ENCODE measurements at regions not wholly inside any gene's neighbourhood (a gene's known extent, or its start where the extent isn't known, plus 50 kb on each side); places are given as distances from the start of the nearest gene placed in this dataset.
A peak's percentile ranks its signal among the peaks of the same experiment; 100 is the strongest.

GRCh38 chr15:68500363-68501258, 68.6 kb upstream of the ITGA11 start:
- DNase-seq (ENCODE audit: low spot score) = peak; percentile 53

GRCh38 chr15:68501259-68501591, 69.3 kb upstream of the ITGA11 start:
- DNase-seq (ENCODE audit: low spot score) = no peak

GRCh38 chr15:68501616-68502015, 69.7 kb upstream of the ITGA11 start:
- no peak for DNase-seq (ENCODE audit: low spot score)

- no peak for DNase-seq (ENCODE audit: low spot score)
These were observed 70.5 kb upstream of the ITGA11 start for GRCh38 chr15:68502398-68502901.

- no peak for DNase-seq (ENCODE audit: low spot score)
These were observed 71.2 kb upstream of the ITGA11 start for GRCh38 chr15:68503213-68503612.

- peak; percentile 60 for DNase-seq (ENCODE audit: low spot score)
These were observed 72.1 kb upstream of the ITGA11 start for GRCh38 chr15:68503791-68504680.

GRCh38 chr15:68504681-68505170, 72.8 kb upstream of the ITGA11 start:
- no peak for DNase-seq (ENCODE audit: low spot score)

- DNase-seq (ENCODE audit: low spot score) = no peak
These were observed 72.7 kb upstream of the CORO2B start for GRCh38 chr15:68506071-68506470.

- no peak for DNase-seq (ENCODE audit: low spot score)
These were observed 71.3 kb upstream of the CORO2B start for GRCh38 chr15:68507447-68507846.

- no peak for DNase-seq (ENCODE audit: low spot score)
These were observed 70.2 kb upstream of the CORO2B start for GRCh38 chr15:68508485-68509189.

GRCh38 chr15:68510558-68510957, 68.2 kb upstream of the CORO2B start:
- no peak for DNase-seq (ENCODE audit: low spot score)

- peak; percentile 70 for DNase-seq (ENCODE audit: low spot score)
These were observed 67.5 kb upstream of the CORO2B start for GRCh38 chr15:68511073-68511991.

- DNase-seq (ENCODE audit: low spot score) = no peak
These were observed 66.7 kb upstream of the CORO2B start for GRCh38 chr15:68512052-68512451.

GRCh38 chr15:68512598-68512997, 66.2 kb upstream of the CORO2B start:
- DNase-seq (ENCODE audit: low spot score) = no peak

GRCh38 chr15:68515371-68516095, 63.3 kb upstream of the CORO2B start:
- DNase-seq (ENCODE audit: low spot score) = no peak

- peak; percentile 80 for DNase-seq (ENCODE audit: low spot score)
These were observed 61.5 kb upstream of the CORO2B start for GRCh38 chr15:68517285-68517761.

GRCh38 chr15:68518046-68518445, 60.7 kb upstream of the CORO2B start:
- DNase-seq (ENCODE audit: low spot score) = no peak

GRCh38 chr15:68518785-68519430, 59.9 kb upstream of the CORO2B start:
- DNase-seq (ENCODE audit: low spot score) = no peak

GRCh38 chr15:68524753-68525584, 53.8 kb upstream of the CORO2B start:
- peak; percentile 77 for DNase-seq (ENCODE audit: low spot score)

Measured in AG08395 (cell line).